GM12891 (cell line): ENCODE measurements at regions not wholly inside any gene's neighbourhood (a gene's known extent, or its start where the extent isn't known, plus 50 kb on each side); places are given as distances from the start of the nearest gene placed in this dataset.

ENCODE experiments used
- POLR2A ChIP-seq: IDR thresholded peaks from 2 replicates; pipeline ENCODE4 v1.6.1; 2011; ENCODE audit warnings: low read depth, low read length, control low read depth
- POU2F2 ChIP-seq: IDR thresholded peaks from 2 replicates; pipeline ENCODE4 v1.6.1; 2011; ENCODE audit warnings: low read depth, mild to moderate bottlenecking, control low read depth, low read length, moderate library complexity
- SPI1 ChIP-seq: IDR thresholded peaks from 2 replicates; pipeline ENCODE4 v1.6.1; 2011; ENCODE audit warnings: low read depth, low read length, control low read depth
- TAF1 ChIP-seq: IDR thresholded peaks from 2 replicates; pipeline ENCODE4 v1.6.1; 2011; ENCODE audit warnings: low read depth, low read length, control low read depth

DNA sequence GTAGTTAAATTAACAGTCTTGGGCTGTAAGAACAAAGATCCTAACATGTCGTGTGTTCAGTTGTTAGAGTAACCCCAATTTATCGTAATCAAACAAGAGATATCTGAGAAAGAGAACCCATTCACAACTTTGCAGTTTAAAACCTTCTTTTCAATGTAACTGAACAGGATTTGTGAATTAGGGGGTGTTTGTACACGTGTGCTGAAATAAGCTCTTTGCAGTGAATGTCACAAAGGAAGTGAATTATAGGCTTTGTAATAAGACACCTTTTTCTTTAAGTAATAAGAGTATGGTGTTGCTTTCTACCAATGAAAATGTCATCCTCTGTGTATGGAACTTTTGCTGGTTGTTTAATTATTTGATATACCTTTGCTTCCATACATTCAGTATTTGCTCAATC is 114.0 kb downstream of the ALX1 start:
- TF ChIP-seq POLR2A, result no peak
- TF ChIP-seq POU2F2, result no peak
- no peak for TF ChIP-seq SPI1
- no peak for TF ChIP-seq TAF1
